ENCODE measurements at regions not wholly inside any gene's neighbourhood (a gene's known extent, or its start where the extent isn't known, plus 50 kb on each side); places are given as distances from the start of the nearest gene placed in this dataset.

DNA sequence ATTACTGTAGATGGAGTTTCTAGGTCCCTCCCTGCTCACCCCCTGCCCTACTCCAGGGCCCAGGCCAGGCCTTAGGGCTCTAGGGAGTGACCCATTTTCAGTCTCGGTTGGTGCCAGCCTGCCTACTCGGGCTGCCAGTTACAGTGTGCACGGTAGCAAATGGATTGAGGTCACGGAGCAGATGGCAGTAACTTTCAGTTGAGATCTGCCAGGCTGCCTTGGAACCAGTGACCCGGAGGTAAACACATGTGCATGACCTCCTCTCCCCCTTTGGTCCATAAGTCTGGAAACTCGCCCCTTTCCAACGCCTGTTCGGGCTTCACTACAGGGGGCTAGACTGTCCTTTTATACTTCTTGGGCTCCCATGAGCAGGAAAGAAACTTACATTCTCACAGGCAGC, 139.7 kb upstream of the TBX3 start:
- TF ChIP-seq CTCF (IDR thresholded peaks at IDR 0.05), result no peak
- no peak overlapping the region for H3K27ac ChIP-seq (ENCODE audit: low read depth in 1 of 2, low read length in 2 of 2)
- peaks cover 0 to 6% of the 10 kb centered on the region in 2 donors for H3K27me3 ChIP-seq (ENCODE audit: control insufficient read depth in 2 of 2, insufficient read depth in 2 of 2, low read length in 2 of 2)
- H3K4me3 ChIP-seq (replicated peaks in 1 of 3; ENCODE audit: low read depth in 2 of 3, low read length in 3 of 3), result no peak overlapping the region
- Mint-ChIP-seq H3K27me3 (ENCODE audit: low read depth in 3 of 3) (peaks cover 5 to 25% (median 19%) of the 10 kb centered on the region in 3 donors), H3K4me1 (peaks cover 4% of the 10 kb centered on the region), H3K36me3 (no peaks in the 10 kb centered on the region), H3K27ac (no peak overlapping the region), H3K9me3 (peaks cover 0 to 2% (median 0%) of the 10 kb centered on the region in 7 donors), H3K4me3 (no peak overlapping the region)
- H3K9me3 ChIP-seq (replicated peaks in 1 of 2; ENCODE audit: control insufficient read depth in 1 of 2, insufficient read depth in 1 of 2, low read length in 2 of 2), result no peaks in the 10 kb centered on the region
- no peak overlapping the region for H3K4me2 ChIP-seq (replicated peaks; ENCODE audit: extremely low read depth, low read length, poor library complexity, severe bottlenecking)
- no peak overlapping the region for H3K9ac ChIP-seq (ENCODE audit: insufficient read depth, low read length, poor library complexity, severe bottlenecking)
- 85% methylated on average over 8 of the region's 8 CpGs for WGBS (ENCODE audit: insufficient coverage)
- no peak for DNase-seq
- H2AFZ ChIP-seq (ENCODE audit: insufficient read depth, low read depth, low read length, poor library complexity, severe bottlenecking), result no peak overlapping the region
- intact Hi-C loops (cut with micrococcal nuclease), result no loop called here
- H4K20me1 ChIP-seq (ENCODE audit: insufficient read depth, low read length), result no peaks in the 10 kb centered on the region
- H3K4me1 ChIP-seq (ENCODE audit: control insufficient read depth in 1 of 2, insufficient read depth in 2 of 2, low read length in 2 of 2), result peaks cover 0 to 6% of the 10 kb centered on the region in 2 donors
- H3K79me2 ChIP-seq (ENCODE audit: insufficient read depth, low read length), result no peaks in the 10 kb centered on the region
- H3K36me3 ChIP-seq (replicated peaks in 1 of 2; ENCODE audit: control insufficient read depth in 1 of 2, insufficient read depth in 2 of 2, low read length in 2 of 2), result no peaks in the 10 kb centered on the region

GRCh38 chr12:114821570-114821969, 137.6 kb upstream of the TBX3 start:
- Histone ChIP-seq H3K4me3 (replicated peaks in 1 of 3; ENCODE audit: low read depth in 2 of 3, low read length in 3 of 3) (no peak overlapping the region), H3K79me2 (ENCODE audit: insufficient read depth, low read length) (no peaks in the 10 kb centered on the region), H3K9ac (ENCODE audit: insufficient read depth, low read length, poor library complexity, severe bottlenecking) (no peak overlapping the region), H4K20me1 (ENCODE audit: insufficient read depth, low read length) (no peaks in the 10 kb centered on the region), H3K4me2 (replicated peaks; ENCODE audit: extremely low read depth, low read length, poor library complexity, severe bottlenecking) (no peak overlapping the region), H3K27ac (ENCODE audit: low read depth in 1 of 2, low read length in 2 of 2) (no peak overlapping the region), H3K27me3 (ENCODE audit: control insufficient read depth in 2 of 2, insufficient read depth in 2 of 2, low read length in 2 of 2) (peaks cover 0 to 5% of the 10 kb centered on the region in 2 donors), H3K9me3 (replicated peaks in 1 of 2; ENCODE audit: control insufficient read depth in 1 of 2, insufficient read depth in 1 of 2, low read length in 2 of 2) (no peaks in the 10 kb centered on the region), H3K4me1 (ENCODE audit: control insufficient read depth in 1 of 2, insufficient read depth in 2 of 2, low read length in 2 of 2) (peaks cover 0 to 6% of the 10 kb centered on the region in 2 donors), H2AFZ (ENCODE audit: insufficient read depth, low read depth, low read length, poor library complexity, severe bottlenecking) (no peak overlapping the region), H3K36me3 (replicated peaks in 1 of 2; ENCODE audit: control insufficient read depth in 1 of 2, insufficient read depth in 2 of 2, low read length in 2 of 2) (no peaks in the 10 kb centered on the region)
- no peak overlapping the region for H3K4me3 Mint-ChIP-seq
- H3K27me3 Mint-ChIP-seq (ENCODE audit: low read depth in 3 of 3), result peaks cover 5 to 24% (median 23%) of the 10 kb centered on the region in 3 donors
- no peaks in the 10 kb centered on the region for H3K36me3 Mint-ChIP-seq
- intact Hi-C loops (cut with micrococcal nuclease), result no loop called here
- no CpG with 5 or more reads among the region's 3 CpGs for WGBS (ENCODE audit: insufficient coverage)
- TF ChIP-seq CTCF (IDR thresholded peaks at IDR 0.05), result no peak
- peaks cover 0 to 2% (median 0%) of the 10 kb centered on the region in 7 donors for H3K9me3 Mint-ChIP-seq
- peaks cover 4% of the 10 kb centered on the region for H3K4me1 Mint-ChIP-seq
- H3K27ac Mint-ChIP-seq, result no peak overlapping the region
- no peak for DNase-seq
